Stimulated activated CD4-positive, alpha-beta T cell treated with anti-CD3 and anti-CD28 coated beads, Interleukin-4, amount 100 ng/mL, for 1 hour (primary cell): ENCODE measurements at regions not wholly inside any gene's neighbourhood (a gene's known extent, or its start where the extent isn't known, plus 50 kb on each side); places are given as distances from the start of the nearest gene placed in this dataset.

Source experiments
- DNase-seq: peaks from one replicate; pipeline ENCODE4 v3.0.0-alpha.2; 2020

DNA sequence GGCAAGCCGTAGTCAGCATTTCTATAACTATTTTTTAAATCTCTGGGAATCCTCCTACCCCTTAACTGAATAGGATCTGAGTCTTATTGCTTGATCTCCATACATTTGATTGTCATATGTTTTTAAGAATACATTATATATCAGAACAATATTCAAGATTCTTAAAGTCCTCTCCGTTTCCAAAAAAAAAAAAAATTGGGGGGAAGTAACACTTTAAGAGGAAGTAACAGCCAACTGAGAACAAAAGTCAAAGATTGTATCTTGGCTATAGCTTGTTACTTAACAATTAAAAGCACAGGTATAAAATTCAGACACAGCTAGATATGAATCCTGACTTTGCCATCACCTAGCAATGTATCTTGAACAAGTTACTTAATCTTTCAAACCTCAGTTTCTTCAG, 169.9 kb upstream of the ADO start:
- no peak for DNase-seq

DNA sequence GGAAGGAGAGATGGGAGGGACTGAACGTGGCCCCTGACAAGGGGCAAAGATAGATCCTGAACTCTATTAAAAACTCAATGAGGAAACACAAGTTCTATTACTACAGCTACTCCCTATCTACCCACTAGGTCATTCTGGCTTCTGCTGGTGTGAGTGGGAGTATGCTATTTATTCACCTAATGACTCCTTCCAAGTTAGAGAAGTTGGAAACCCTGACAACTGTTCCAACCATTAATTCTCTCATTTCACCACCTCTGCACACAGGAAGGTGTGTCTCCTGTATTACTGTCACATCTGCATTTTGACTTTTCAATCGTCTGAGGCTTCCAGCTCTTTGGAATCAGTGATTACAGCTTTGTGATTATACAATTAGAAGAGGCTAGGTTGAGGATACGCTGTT, 169.4 kb upstream of the ADO start:
- no peak for DNase-seq

DNA sequence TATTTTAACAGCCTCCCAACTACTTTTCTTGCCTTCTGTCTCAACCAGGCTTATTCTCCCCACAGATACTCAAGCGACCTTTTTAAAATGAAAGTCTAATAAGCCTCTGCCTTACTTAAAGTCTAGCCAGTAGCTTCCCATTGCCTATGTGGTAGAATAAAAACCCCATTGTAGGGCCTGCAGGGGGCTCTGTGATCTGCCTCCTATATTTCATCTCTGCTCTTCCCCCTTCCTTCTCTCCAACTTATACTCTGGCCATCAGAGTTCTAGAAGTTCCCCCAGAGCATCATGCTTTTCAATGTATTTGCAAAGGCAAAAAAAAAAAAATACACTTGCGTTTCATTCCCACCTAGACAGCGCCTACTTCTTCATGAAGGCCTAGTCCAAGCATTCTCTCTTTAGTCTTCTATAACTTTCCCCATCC, 167.7 kb upstream of the ADO start:
- no peak for DNase-seq

DNA sequence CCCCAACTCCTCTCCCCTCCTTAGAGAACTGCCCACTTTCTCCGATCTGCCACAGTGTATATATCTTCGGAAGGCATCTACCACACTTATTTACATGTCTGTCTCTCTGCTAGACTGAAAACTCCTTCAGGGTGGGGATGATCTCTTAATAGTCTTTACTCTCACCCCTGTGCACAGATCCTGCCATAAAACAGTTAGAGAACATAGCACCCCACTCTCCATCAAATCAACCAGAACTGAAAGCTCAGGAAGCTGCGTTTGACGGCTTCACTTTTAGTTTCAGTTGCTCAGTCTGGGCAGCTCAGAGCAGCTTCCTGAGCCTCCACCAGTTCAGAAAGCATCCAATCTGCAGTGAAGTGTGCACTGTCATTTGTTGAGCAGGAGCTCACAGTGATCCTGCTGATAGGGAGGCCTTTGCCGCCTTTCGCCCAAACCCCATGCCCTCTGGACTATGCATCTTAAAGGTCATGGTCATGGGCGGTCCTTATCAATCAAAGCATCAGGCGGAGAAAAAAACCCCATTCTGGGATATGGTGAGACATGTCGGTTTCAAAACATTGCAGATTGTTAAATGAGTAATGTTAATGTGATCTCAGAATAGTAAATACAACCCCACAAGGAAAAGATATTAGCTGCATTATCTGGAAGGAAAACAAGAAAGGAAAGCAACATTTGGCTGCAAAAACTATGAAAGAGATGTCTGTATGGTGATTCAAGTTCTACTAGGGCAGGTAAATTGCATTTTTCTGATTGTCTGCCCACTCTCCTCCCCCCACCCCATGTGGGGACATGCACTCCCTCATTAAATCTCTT, 167.1 kb upstream of the ADO start:
- peak; percentile 53 for DNase-seq

- DNase-seq, result no peak
Observed at GRCh38 chr10:62638062-62638477, 166.4 kb upstream of the ADO start.

- DNase-seq, result no peak
Observed at GRCh38 chr10:62639144-62639543, 165.4 kb upstream of the ADO start.

DNA sequence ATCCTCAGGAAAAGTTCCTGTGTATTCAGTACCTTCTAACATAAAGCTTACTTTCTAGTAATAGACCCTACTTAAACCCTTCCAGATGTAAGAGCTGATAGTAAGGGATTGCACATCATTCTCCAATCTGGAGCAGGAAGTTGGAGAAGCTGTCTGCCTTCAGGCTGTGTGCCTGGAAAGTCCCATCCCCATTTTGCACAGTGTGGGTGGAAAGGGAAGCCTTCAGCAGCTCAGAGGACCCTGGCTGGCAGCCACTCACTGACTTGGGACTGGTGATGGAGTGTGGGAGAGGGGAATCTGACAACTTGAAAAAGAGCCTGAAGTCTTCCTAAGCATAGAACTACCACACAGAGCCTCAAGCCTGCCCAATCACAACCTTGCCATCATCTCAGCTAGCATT, 164.1 kb upstream of the ADO start:
- no peak for DNase-seq

- no peak for DNase-seq
Observed at GRCh38 chr10:62643606-62644587, 160.6 kb upstream of the ADO start.

GRCh38 chr10:62647375-62648092, 157.0 kb upstream of the ADO start:
- DNase-seq, result peak; percentile 23

DNA sequence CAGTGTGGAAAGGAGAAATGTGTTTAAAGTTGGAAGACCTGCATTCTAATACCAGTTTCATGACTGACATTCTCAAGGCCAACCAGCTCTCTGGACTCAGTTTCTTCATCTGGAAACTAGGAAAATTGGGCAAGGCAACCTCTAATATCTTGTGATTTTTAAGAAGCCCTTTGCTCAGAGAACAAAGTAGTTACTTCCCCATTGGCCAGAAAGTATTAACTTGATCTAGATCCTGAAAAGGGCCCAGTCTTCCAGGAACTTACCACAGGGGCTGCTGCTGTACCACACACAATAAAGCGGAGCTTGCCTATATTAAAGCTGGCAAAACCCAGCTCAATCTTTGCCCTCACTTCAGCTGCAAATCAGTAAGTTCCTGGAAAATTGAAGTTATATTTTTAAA, 155.6 kb upstream of the ADO start:
- no peak for DNase-seq

DNA sequence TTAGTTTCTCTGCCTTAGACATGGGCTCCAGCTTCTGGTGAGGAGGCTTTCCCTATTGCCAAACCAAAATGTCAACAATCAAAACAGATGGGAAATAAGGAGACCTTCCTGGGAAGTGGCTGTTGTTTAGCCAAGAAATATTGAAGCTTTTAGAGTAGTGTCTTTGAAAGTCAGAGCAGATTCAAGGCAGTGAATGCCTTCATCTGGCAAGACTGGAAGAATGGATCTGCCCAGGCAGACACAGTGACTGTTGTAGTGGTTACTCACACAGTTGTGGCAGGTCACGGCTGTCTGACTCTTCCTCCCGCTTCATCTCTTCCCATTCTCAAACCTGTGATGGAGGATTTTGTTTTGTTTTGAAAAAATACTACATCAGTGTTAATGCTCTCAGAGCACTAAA, 154.1 kb upstream of the ADO start:
- no peak for DNase-seq

GRCh38 chr10:62651341-62651740, 153.2 kb upstream of the ADO start:
- no peak for DNase-seq

GRCh38 chr10:62652114-62652513, 152.4 kb upstream of the ADO start:
- no peak for DNase-seq

- no peak for DNase-seq
Observed at GRCh38 chr10:62652564-62652963, 152.0 kb upstream of the ADO start.

GRCh38 chr10:62653254-62653653, 151.3 kb upstream of the ADO start:
- no peak for DNase-seq

GRCh38 chr10:62654966-62655336, 149.6 kb upstream of the ADO start:
- no peak for DNase-seq

- DNase-seq, result no peak
Observed at GRCh38 chr10:62655337-62655994, 149.1 kb upstream of the ADO start.

DNA sequence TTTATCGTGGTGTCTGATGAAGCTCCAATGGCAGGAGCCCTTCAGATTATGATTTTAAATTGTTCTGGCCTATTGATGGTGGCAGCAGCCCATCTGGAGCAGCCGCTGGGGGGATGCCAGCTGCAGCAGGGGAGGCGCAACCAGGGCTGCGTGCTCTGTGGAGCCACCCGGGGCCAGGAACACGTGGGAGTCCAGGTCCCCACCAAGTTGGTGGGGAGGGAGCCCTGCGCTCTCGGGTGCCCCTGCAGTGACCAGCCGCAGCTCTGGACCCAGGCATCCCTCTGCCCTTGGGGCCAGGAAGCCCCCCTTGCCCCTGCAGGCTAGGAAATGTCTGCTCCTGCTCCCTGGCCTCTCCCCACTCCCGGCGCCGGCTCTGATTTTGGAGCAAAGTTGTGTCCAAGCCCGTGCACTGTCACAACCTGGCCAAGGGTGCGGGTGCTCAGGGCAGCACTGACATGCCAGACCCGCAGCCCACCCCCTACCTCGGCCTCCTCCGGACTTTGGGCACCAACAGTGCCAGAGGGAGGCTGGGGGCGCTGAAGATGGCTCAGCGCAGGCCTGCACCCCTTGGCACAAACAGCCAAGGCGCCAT, 147.2 kb upstream of the ADO start:
- DNase-seq, result no peak

GRCh38 chr10:62658516-62658915, 146.0 kb upstream of the ADO start:
- no peak for DNase-seq

GRCh38 chr10:62661143-62661542, 143.4 kb upstream of the ADO start:
- DNase-seq, result no peak

GRCh38 chr10:62662486-62662885, 142.0 kb upstream of the ADO start:
- DNase-seq, result no peak

DNA sequence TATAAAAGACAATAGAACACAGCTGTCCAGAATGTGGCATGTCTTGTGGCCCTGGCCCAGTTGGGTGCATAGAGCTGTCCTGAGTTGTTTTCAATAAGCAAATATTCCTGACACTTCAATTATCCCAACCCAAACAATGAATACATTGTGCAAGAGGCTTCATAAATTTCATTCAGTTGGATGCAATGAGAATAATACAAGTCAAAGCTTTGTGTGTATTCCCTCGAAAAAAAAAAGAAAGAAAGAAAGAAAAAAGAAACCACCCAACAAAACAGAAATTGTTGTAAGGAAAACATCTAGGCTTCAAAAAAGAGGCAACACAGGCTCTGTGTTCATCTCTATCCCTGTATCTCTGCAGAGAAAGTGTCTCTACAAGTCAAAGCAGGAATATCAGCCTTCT, 138.7 kb upstream of the ADO start:
- no peak for DNase-seq
